Caki2 (cell line): ENCODE measurements at regions not wholly inside any gene's neighbourhood (a gene's known extent, or its start where the extent isn't known, plus 50 kb on each side); places are given as distances from the start of the nearest gene placed in this dataset.

Source experiments
- DNase-seq: peaks from one replicate; pipeline ENCODE4 v3.0.0-alpha.2; 2015; ENCODE audit warnings: low read depth
- in situ Hi-C: cut with HindIII; loops from 2 replicates; pipeline ENCODE4 v1.10.0; 2016; ENCODE audit warnings: low sequenced_read_pairs, low pct_unique_long_range_greater_than_20kb, mixed read lengths

DNA sequence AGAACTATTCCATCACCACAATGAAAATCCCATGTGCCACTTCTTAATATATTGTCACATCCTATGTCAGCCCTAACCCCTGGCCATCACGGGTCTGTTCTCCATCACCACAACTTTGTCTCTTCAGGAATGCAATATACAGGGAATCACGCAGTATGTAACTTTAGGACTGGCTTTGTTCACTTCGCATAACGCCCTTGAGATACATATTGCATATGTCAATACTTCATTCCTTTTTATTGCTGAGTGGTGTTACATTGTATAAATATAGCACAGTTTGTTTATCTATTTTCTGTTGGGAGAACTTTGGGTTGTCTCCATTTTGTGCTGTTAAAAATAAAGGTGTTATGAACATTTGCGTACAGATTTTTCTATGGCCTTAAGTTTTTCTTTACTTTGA, 195.4 kb upstream of the ZMIZ1 start:
- in situ Hi-C loops, result no loop called here
- DNase-seq, result no peak

GRCh38 chr10:78875331-78875877, 193.4 kb upstream of the ZMIZ1 start:
- DNase-seq, result no peak
- in situ Hi-C loops, result no loop called here

GRCh38 chr10:78875932-78876331, 192.8 kb upstream of the ZMIZ1 start:
- in situ Hi-C loops, result no loop called here

GRCh38 chr10:78876449-78876848, 192.3 kb upstream of the ZMIZ1 start:
- in situ Hi-C loops, result no loop called here
- no peak for DNase-seq

More at GRCh38 chr10:78875932-78876331, 192.8 kb upstream of the ZMIZ1 start:
- DNase-seq, result no peak

- in situ Hi-C loops, result no loop called here
- DNase-seq, result no peak
These were observed 189.1 kb upstream of the ZMIZ1 start for GRCh38 chr10:78879621-78880020.

DNA sequence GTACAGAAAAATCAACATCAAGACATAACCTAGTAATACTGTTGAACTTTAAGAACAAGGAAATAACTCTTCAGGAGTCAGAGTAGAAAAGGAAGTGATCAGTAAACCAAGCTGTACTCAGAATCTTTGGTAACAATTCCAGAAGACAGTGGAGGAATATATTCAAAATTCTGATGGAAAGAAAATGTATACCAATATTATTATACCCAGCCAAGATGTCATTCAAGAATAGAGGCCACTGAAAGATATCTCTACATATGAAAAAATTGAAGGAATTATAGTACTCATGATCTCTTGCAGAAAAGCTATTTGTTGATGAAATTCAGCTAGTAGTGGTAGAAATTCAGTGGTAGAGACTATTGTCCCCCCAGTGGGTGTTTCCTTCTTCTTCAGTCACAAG, 182.6 kb upstream of the ZMIZ1 start:
- in situ Hi-C loops, result no loop called here
- no peak for DNase-seq

DNA sequence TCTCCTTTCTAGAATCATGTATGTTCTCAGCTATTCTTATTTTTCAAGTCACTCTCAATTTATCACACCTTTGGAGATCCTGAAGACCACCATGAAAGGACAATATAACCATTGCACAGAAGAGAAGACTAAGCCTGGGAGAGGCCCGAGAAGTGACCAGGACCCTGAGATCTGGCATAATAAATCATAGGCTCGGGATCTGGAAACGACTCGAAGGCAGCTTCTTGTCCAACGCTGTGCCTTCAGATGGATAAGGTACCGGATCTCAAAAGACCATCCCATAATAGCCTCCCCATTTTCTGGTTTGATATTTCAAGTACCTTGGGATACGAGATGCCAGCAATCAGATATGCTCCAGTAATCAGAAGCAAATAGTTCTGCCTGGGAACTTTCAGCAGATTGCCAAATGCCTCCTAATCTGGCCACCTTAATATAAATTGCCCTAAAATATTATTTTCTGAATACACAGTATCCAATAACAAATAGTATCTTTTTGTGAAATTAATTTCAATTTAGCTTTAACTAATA, 179.2 kb upstream of the ZMIZ1 start:
- no peak for DNase-seq
- in situ Hi-C loops, result no loop called here

DNA sequence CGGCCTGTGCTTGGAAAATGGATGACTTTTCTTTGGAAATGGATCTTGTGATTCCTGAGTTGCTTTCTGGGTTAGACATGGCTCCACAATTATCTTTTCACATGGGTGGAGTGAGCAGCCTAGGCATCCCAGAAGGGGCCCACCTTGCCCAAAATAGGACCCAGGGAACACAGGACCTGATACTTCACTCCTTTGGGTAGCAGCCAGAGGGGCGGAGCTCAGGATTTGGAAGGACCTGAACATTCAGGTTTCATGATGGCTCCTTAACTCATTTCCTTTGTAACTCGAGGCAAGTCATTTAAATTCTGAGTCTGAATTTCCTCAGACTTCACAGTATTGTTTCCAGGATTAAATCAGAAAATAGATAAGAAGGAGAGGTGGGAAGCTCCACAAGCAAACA, 178.3 kb upstream of the ZMIZ1 start:
- DNase-seq, result no peak
- in situ Hi-C loops, result no loop called here

- no peak for DNase-seq
- in situ Hi-C loops, result no loop called here
These were observed 177.0 kb upstream of the ZMIZ1 start for GRCh38 chr10:78891741-78892140.

- DNase-seq, result no peak
- in situ Hi-C loops, result no loop called here
These were observed 176.2 kb upstream of the ZMIZ1 start for GRCh38 chr10:78892338-78893176.

GRCh38 chr10:78893217-78893616, 175.5 kb upstream of the ZMIZ1 start:
- in situ Hi-C loops, result no loop called here
- DNase-seq, result no peak

GRCh38 chr10:78894089-78894840, 174.5 kb upstream of the ZMIZ1 start:
- in situ Hi-C loops, result no loop called here
- DNase-seq, result no peak

GRCh38 chr10:78894841-78895195, 173.9 kb upstream of the ZMIZ1 start:
- no peak for DNase-seq
- in situ Hi-C loops, result no loop called here

DNA sequence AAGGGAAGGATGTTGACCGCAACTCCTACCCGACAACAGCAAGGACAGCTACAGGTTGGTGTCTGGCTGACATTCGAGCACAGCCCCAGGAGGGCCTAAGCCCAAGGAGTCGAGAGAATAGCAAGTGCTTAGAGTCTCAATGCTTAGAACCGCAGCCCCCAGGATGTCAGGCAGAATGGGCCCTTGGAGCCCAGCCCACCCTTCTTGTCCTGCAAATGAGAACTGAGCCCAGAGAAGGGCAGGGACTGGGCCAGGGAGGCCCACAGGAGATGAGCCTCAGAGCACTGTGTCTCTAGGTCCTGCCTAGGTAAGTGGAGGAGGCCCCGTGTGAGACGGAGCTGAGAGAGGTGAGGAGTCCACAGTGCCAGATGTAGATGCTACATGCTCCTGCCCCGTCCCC, 173.3 kb upstream of the ZMIZ1 start:
- no peak for DNase-seq
- in situ Hi-C loops, result no loop called here

DNA sequence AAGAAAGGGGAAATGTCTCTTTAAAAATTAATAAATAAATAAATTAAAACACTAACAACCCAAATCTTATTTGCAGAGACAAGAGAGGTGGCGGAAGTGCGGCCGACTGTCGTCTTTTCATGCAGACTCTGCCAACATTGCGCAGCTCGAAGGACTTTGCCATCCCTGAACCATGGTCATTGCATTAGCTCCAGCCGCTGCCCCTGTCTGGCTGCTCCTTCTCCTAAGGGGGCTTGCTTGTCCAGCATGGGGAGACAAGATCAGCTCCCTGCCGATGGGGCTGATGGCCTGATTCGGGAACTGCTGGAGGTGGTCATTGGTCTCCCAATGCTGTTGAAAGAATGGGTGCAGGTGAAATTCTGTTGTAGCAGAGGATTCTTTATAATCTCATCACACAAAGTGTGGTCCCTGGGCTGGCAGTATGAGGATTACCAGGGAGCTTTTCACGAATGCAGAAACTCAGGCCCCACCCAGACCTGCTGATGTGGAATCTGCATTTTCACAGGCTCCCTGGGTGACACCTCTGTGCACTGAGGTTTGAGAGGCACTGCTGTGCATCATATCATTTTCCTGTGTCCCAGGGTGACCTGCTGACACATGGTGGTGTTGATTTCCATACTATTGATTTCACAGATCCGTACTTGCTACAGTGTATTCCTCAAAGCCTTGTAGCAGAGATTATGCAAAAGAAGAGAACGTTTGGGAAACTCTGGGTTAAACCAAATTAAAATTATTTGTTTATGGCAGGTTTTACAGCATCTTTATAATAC, 172.4 kb upstream of the ZMIZ1 start:
- DNase-seq, result no peak
- in situ Hi-C loops, result no loop called here

- in situ Hi-C loops, result no loop called here
- no peak for DNase-seq
These were observed 170.2 kb upstream of the ZMIZ1 start for GRCh38 chr10:78898341-78899097.

GRCh38 chr10:78899098-78899754, 169.5 kb upstream of the ZMIZ1 start:
- in situ Hi-C loops, result no loop called here
- DNase-seq, result no peak
